ENCODE measurements at regions not wholly inside any gene's neighbourhood (a gene's known extent, or its start where the extent isn't known, plus 50 kb on each side); places are given as distances from the start of the nearest gene placed in this dataset.

DNA sequence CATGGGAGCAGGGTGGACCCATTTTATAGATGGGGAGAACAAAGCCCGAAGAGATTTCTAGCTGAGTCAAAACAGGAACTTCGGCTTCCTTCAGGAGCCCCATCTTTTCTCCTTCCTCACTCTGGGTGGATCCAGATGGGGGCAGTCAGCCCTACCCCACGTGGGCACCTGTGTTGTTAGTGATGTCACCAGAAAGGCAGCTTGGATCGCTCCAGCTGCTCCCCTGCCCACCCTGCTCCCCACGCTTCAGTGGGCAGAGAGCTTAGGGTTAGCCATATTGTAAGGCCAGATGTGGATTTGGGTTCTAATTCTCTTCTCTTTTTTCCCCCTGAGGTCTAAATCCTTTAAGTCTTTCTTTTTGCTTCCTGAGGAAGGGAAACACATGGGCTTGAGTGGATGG lies 132.3 kb upstream of the PJA1 start:
- TF ChIP-seq, protein P1, sequence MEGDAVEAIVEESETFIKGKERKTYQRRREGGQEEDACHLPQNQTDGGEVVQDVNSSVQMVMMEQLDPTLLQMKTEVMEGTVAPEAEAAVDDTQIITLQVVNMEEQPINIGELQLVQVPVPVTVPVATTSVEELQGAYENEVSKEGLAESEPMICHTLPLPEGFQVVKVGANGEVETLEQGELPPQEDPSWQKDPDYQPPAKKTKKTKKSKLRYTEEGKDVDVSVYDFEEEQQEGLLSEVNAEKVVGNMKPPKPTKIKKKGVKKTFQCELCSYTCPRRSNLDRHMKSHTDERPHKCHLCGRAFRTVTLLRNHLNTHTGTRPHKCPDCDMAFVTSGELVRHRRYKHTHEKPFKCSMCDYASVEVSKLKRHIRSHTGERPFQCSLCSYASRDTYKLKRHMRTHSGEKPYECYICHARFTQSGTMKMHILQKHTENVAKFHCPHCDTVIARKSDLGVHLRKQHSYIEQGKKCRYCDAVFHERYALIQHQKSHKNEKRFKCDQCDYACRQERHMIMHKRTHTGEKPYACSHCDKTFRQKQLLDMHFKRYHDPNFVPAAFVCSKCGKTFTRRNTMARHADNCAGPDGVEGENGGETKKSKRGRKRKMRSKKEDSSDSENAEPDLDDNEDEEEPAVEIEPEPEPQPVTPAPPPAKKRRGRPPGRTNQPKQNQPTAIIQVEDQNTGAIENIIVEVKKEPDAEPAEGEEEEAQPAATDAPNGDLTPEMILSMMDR (IDR thresholded peaks at IDR 0.05): no peak
- TF ChIP-seq POLR2A (IDR thresholded peaks at IDR 0.05): no peak
